ENCODE measurements at regions not wholly inside any gene's neighbourhood (a gene's known extent, or its start where the extent isn't known, plus 50 kb on each side); places are given as distances from the start of the nearest gene placed in this dataset.

DNA sequence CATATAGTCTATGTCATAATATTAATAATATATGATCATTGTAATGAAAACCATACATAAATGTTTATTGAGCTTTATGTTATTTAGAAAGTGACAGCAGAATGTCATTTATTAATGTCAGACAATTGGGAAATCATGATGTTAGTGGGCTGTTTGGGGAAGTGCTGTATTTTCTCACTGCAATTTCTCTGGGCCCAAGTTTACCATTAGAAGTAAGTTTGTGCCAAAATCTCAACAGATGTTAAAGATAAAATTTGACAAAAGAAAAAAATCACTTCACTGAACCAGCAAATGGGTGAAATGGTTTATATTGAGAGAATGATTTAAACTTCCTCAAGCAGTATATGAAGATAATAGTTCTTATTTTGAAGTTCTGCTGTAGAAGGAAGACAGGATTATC lies 433.2 kb upstream of the SMARCA2 start:
- TF ChIP-seq POLR2A (IDR thresholded peaks at IDR 0.05; ENCODE audit: low read depth, low read length) (no peak), TAF1 (IDR thresholded peaks at IDR 0.05; ENCODE audit: borderline replicate concordance, low read depth, low read length) (no peak), POLR2AphosphoS5 (IDR thresholded peaks at IDR 0.05; ENCODE audit: low read depth, low read length) (no peak)
